OCI-LY3 (cell line): ENCODE measurements at regions not wholly inside any gene's neighbourhood (a gene's known extent, or its start where the extent isn't known, plus 50 kb on each side); places are given as distances from the start of the nearest gene placed in this dataset.

ENCODE experiments used
- H2AFZ ChIP-seq: fragments of 200-600, 300-600 bp; shearing (Covaris generic); 2 replicates; pipeline ENCODE4 v1.6.0; 2014; ENCODE audit warnings: antibody characterized with exemption, low read depth, low read length
- H3K27ac ChIP-seq: fragments of 200-600, 300-600 bp; sonication (generic); 2 replicates; pipeline ENCODE4 v1.5.1; 2014; ENCODE audit warnings: mild to moderate bottlenecking, low read length, moderate library complexity, mixed read lengths
- H3K27me3 ChIP-seq: fragments of 200-600, 300-600 bp; sonication (generic); 2 replicates; pipeline ENCODE4 v1.6.1; 2014; ENCODE audit warnings: low read depth, low read length, mixed read lengths
- H3K36me3 ChIP-seq: fragments of 200-600, 300-600 bp; sonication (generic); replicated peaks from 2 replicates; pipeline ENCODE3; 2014; ENCODE audit warnings: low read depth, low read length, mixed read lengths
- H3K4me1 ChIP-seq: fragments of 300-600, 200-600 bp; sonication (generic); 2 replicates; pipeline ENCODE4 v1.6.1; 2014; ENCODE audit warnings: low read length, mixed read lengths
- H3K4me2 ChIP-seq: fragments of 200-600, 300-600 bp; sonication (generic); 2 replicates; pipeline ENCODE4 v1.6.1; 2014; ENCODE audit warnings: low read length, mixed read lengths
- H3K4me3 ChIP-seq: fragments of 300-600, 200-600 bp; sonication (generic); 2 replicates; pipeline ENCODE4 v1.5.1; 2014; ENCODE audit warnings: antibody characterized with exemption, mild to moderate bottlenecking, low read length, moderate library complexity
- H3K79me2 ChIP-seq: fragments of 300-600, 200-600 bp; shearing (Covaris generic); 2 replicates; pipeline ENCODE4 v1.6.1; 2014; ENCODE audit warnings: mild to moderate bottlenecking, low read length, mixed read lengths
- H3K9ac ChIP-seq: fragments of 300-600, 200-600 bp; shearing (Covaris generic); 2 replicates; pipeline ENCODE4 v1.6.0; 2014; ENCODE audit warnings: mild to moderate bottlenecking, low read length, moderate library complexity
- H3K9me3 ChIP-seq: fragments of 200-600, 300-600 bp; shearing (Covaris generic); 2 replicates; pipeline ENCODE4 v1.6.1; 2014; ENCODE audit warnings: low read length, mixed read lengths; ENCODE audit not compliant: insufficient read depth
- H4K20me1 ChIP-seq: fragments of 200-600, 300-600 bp; sonication (generic); 2 replicates; pipeline ENCODE4 v1.6.1; 2016; ENCODE audit warnings: low read length, mixed read lengths; ENCODE audit not compliant: insufficient read depth
- EZH2phosphoT487 ChIP-seq: fragments of 200-600 bp; shearing (Covaris generic); IDR thresholded peaks from 2 replicates; pipeline ENCODE4 v1.6.1; 2018; ENCODE audit warnings: antibody characterized with exemption, mixed run types, low read depth
- TF ChIP-seq, protein P1 (sequence below): fragments of 200-600, 300-600 bp; sonication (generic); IDR thresholded peaks from 2 replicates; pipeline ENCODE4 v1.5.1; 2014; ENCODE audit warnings: antibody characterized with exemption, low read length, low read depth

- Histone ChIP-seq H3K9me3 (no peaks in the 10 kb centered on the region), H3K27ac (no peak overlapping the region), H3K9ac (no peak overlapping the region), H3K4me1 (0 out of 2 replicates have a peak, but pooled peaks cover 6% of the 10 kb centered on the region), H4K20me1 (no peaks in the 10 kb centered on the region), H3K4me2 (no peak overlapping the region), H3K27me3 (no peaks in the 10 kb centered on the region), H3K4me3 (no peak overlapping the region), H3K79me2 (no peaks in the 10 kb centered on the region), H2AFZ (no peak overlapping the region), H3K36me3 (no peaks in the 10 kb centered on the region)
- no peak for TF ChIP-seq EZH2phosphoT487
- TF ChIP-seq, protein P1, sequence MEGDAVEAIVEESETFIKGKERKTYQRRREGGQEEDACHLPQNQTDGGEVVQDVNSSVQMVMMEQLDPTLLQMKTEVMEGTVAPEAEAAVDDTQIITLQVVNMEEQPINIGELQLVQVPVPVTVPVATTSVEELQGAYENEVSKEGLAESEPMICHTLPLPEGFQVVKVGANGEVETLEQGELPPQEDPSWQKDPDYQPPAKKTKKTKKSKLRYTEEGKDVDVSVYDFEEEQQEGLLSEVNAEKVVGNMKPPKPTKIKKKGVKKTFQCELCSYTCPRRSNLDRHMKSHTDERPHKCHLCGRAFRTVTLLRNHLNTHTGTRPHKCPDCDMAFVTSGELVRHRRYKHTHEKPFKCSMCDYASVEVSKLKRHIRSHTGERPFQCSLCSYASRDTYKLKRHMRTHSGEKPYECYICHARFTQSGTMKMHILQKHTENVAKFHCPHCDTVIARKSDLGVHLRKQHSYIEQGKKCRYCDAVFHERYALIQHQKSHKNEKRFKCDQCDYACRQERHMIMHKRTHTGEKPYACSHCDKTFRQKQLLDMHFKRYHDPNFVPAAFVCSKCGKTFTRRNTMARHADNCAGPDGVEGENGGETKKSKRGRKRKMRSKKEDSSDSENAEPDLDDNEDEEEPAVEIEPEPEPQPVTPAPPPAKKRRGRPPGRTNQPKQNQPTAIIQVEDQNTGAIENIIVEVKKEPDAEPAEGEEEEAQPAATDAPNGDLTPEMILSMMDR: no peak
Measured at GRCh38 chr2:118475622-118476205, 371.7 kb downstream of the EN1 start.

- no peak overlapping the region for H3K4me2 ChIP-seq
- no peak overlapping the region for H2AFZ ChIP-seq
- 0 out of 2 replicates have a peak, but pooled peaks cover 6% of the 10 kb centered on the region for H3K27me3 ChIP-seq
- no peaks in the 10 kb centered on the region for H3K36me3 ChIP-seq
- H3K79me2 ChIP-seq: no peaks in the 10 kb centered on the region
- no peaks in the 10 kb centered on the region for H3K9me3 ChIP-seq
- H4K20me1 ChIP-seq: no peaks in the 10 kb centered on the region
- TF ChIP-seq EZH2phosphoT487: no peak
- TF ChIP-seq, protein P1: no peak
- 0 out of 2 replicates have a peak, but pooled peaks cover 6% of the 10 kb centered on the region for H3K4me1 ChIP-seq
- no peak overlapping the region for H3K27ac ChIP-seq
- no peak overlapping the region for H3K9ac ChIP-seq
- H3K4me3 ChIP-seq: no peak overlapping the region
Measured at GRCh38 chr2:118474541-118474920, 372.9 kb downstream of the EN1 start.

- 0 out of 2 replicates have a peak, but pooled peaks cover 6% of the 10 kb centered on the region for H3K4me1 ChIP-seq
- H3K4me2 ChIP-seq: no peak overlapping the region
- no peak overlapping the region for H3K4me3 ChIP-seq
- H4K20me1 ChIP-seq: no peaks in the 10 kb centered on the region
- H2AFZ ChIP-seq: no peak overlapping the region
- no peak overlapping the region for H3K27ac ChIP-seq
- no peak overlapping the region for H3K9ac ChIP-seq
- H3K36me3 ChIP-seq: no peaks in the 10 kb centered on the region
- no peaks in the 10 kb centered on the region for H3K9me3 ChIP-seq
- TF ChIP-seq, protein P1: no peak
- TF ChIP-seq EZH2phosphoT487: no peak
- H3K27me3 ChIP-seq: 0 out of 2 replicates have a peak, but pooled peaks cover 6% of the 10 kb centered on the region
- no peaks in the 10 kb centered on the region for H3K79me2 ChIP-seq
Measured at GRCh38 chr2:118473846-118474540, 373.5 kb downstream of the EN1 start.

DNA sequence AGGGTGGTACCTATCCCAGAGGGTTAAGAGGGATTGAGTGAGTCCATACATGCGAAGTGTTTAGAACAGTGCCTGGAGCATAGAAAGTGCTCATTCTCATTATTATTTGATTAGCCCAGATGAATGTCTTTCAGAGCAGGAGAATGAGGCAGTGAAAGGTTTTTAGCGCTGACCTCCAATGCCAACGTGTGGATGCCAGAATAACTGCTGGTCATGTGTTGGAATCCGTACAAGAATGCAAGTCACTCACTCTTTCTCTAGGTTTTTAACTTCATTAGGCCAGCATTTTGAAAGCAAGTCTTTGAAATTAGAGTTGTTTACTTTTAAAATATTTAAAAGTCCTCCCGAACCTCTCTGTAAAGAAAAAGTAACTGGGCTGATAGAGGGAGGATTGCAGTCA is 374.2 kb downstream of the EN1 start:
- H3K9me3 ChIP-seq: no peaks in the 10 kb centered on the region
- no peak overlapping the region for H3K27ac ChIP-seq
- no peak overlapping the region for H3K4me2 ChIP-seq
- H3K4me1 ChIP-seq: 0 out of 2 replicates have a peak, but pooled peaks cover 6% of the 10 kb centered on the region
- H4K20me1 ChIP-seq: no peaks in the 10 kb centered on the region
- H3K79me2 ChIP-seq: no peaks in the 10 kb centered on the region
- H2AFZ ChIP-seq: no peak overlapping the region
- no peaks in the 10 kb centered on the region for H3K36me3 ChIP-seq
- no peak overlapping the region for H3K9ac ChIP-seq
- peaks cover 8% of the 10 kb centered on the region; the same call in 1 of the 2 replicates for H3K27me3 ChIP-seq
- TF ChIP-seq EZH2phosphoT487: no peak
- TF ChIP-seq, protein P1: no peak
- no peak overlapping the region for H3K4me3 ChIP-seq
